IMR-90 (cell line): ENCODE measurements at regions not wholly inside any gene's neighbourhood (a gene's known extent, or its start where the extent isn't known, plus 50 kb on each side); places are given as distances from the start of the nearest gene placed in this dataset.

Experiments used
- ATAC-seq: fragments of 200-7000 bp; cut with Tn5 transposase; 2 replicates; pipeline ENCODE4 v1.9.1; 2020; ENCODE audit warnings: low read depth, mild to moderate bottlenecking, moderate library complexity
- BruUV-seq: library from RNA; stranded (reverse); fragments of 400-500 nt; replicated peaks from 2 replicates; lab custom pipeline; 2021; lab: Mats Ljungman, UMichigan
- CTCF ChIA-PET: fragments of 300-600 bp; formaldehyde crosslinking; extraction: SDS; loops from one replicate; lab custom pipeline; 2021; ENCODE audit warnings: antibody characterized with exemption; lab: Yijun Ruan, JAX
- POLR2A ChIA-PET: fragments of 300-600 bp; sonication (Branson Sonifier 250); formaldehyde crosslinking; loops from one replicate; lab custom pipeline; 2022; ENCODE audit warnings: antibody characterized with exemption; ENCODE audit not compliant: unreplicated experiment; lab: Charles Lee
- DNase-seq: peaks from one replicate; pipeline ENCODE4 v3.0.0; 2013
- H2AFZ ChIP-seq: replicated peaks from 2 replicates; pipeline ENCODE3; 2013; ENCODE audit warnings: low read length, mild to moderate bottlenecking; ENCODE audit not compliant: poor library complexity
- H2AK5ac ChIP-seq: 2 replicates; pipeline ENCODE4 v1.6.1; 2013; ENCODE audit warnings: low read depth, low read length, inconsistent platforms
- H2AK9ac ChIP-seq: replicated peaks from 2 replicates; pipeline ENCODE3; 2013; ENCODE audit warnings: mild to moderate bottlenecking, low read depth, low read length, moderate library complexity; ENCODE audit not compliant: poor library complexity
- H2BK120ac ChIP-seq: 2 replicates; pipeline ENCODE4 v1.6.1; 2013; ENCODE audit warnings: low read depth, low read length, inconsistent platforms
- H2BK15ac ChIP-seq: 3 replicates; pipeline ENCODE4 v1.6.1; 2013; ENCODE audit warnings: low read depth, low read length, inconsistent platforms
- H2BK20ac ChIP-seq: 2 replicates; pipeline ENCODE4 v1.6.1; 2013; ENCODE audit warnings: low read depth, mild to moderate bottlenecking, inconsistent platforms, low read length, moderate library complexity
- H2BK5ac ChIP-seq: 2 replicates; pipeline ENCODE4 v1.6.1; 2013; ENCODE audit warnings: mild to moderate bottlenecking, low read depth, low read length, inconsistent platforms; ENCODE audit not compliant: poor library complexity, severe bottlenecking
- H3K14ac ChIP-seq: replicated peaks from 2 replicates; pipeline ENCODE4 v1.6.1; 2013; ENCODE audit warnings: low read depth, low read length, inconsistent platforms
- H3K18ac ChIP-seq: 2 replicates; pipeline ENCODE4 v1.6.1; 2013; ENCODE audit warnings: low read depth, low read length, control low read depth
- H3K23ac ChIP-seq: 2 replicates; pipeline ENCODE4 v1.6.1; 2013; ENCODE audit warnings: low read depth, low read length, inconsistent platforms
- H3K27ac ChIP-seq: 2 replicates; pipeline ENCODE4 v1.5.1; 2013; ENCODE audit warnings: mild to moderate bottlenecking, control low read depth, low read length; ENCODE audit not compliant: insufficient read depth
- H3K27me3 ChIP-seq: 2 replicates; pipeline ENCODE4 v1.6.1; 2013; ENCODE audit warnings: low read length; ENCODE audit not compliant: control insufficient read depth, insufficient read depth
- H3K36me3 ChIP-seq: 2 replicates; pipeline ENCODE4 v1.6.1; 2013; ENCODE audit warnings: low read length, mixed read lengths; ENCODE audit not compliant: control insufficient read depth, insufficient read depth
- H3K4ac ChIP-seq: 2 replicates; pipeline ENCODE4 v1.6.1; 2013; ENCODE audit warnings: low read depth, low read length, inconsistent platforms
- H3K4me1 ChIP-seq: 2 replicates; pipeline ENCODE4 v1.6.1; 2013; ENCODE audit warnings: low read length, mixed read lengths; ENCODE audit not compliant: control insufficient read depth, insufficient read depth
- H3K4me2 ChIP-seq: 2 replicates; pipeline ENCODE4 v1.6.1; 2013; ENCODE audit warnings: low read depth, mild to moderate bottlenecking, control low read depth, low read length, moderate library complexity
- H3K4me3 ChIP-seq: 2 replicates; pipeline ENCODE4 v1.5.1; 2013; ENCODE audit warnings: low read depth, mild to moderate bottlenecking, control low read depth, low read length, moderate library complexity; ENCODE audit not compliant: insufficient read depth
- H3K56ac ChIP-seq: 2 replicates; pipeline ENCODE4 v1.6.1; 2013; ENCODE audit warnings: low read length, inconsistent platforms; ENCODE audit not compliant: insufficient read depth; ENCODE audit errors: extremely low read depth
- H3K79me1 ChIP-seq, 2 experiments: 2 replicates each; pipeline ENCODE4 v1.6.1; 2013; ENCODE audit warnings: low read length in 2 of 2, inconsistent platforms in 1 of 2, low read depth in 1 of 2
- H3K9ac ChIP-seq: 2 replicates; pipeline ENCODE4 v1.6.1; 2013; ENCODE audit warnings: low read depth, low read length, control low read depth
- H3K9me1 ChIP-seq: 2 replicates; pipeline ENCODE4 v1.6.1; 2013; ENCODE audit warnings: low read length, inconsistent platforms; ENCODE audit not compliant: insufficient read depth
- H3K9me3 ChIP-seq: 2 replicates; pipeline ENCODE4 v1.6.1; 2013; ENCODE audit warnings: low read length; ENCODE audit not compliant: control insufficient read depth, insufficient read depth
- H4K20me1 ChIP-seq: 2 replicates; pipeline ENCODE4 v1.6.1; 2013; ENCODE audit warnings: low read length, inconsistent platforms; ENCODE audit not compliant: insufficient read depth
- H4K5ac ChIP-seq: 2 replicates; pipeline ENCODE4 v1.6.1; 2013; ENCODE audit warnings: mild to moderate bottlenecking, low read depth, low read length, control low read depth
- H4K8ac ChIP-seq, 2 experiments: 2 replicates each; pipeline ENCODE4 v1.6.1; 2013; ENCODE audit warnings: low read depth in 2 of 2, low read length in 2 of 2, control low read depth in 1 of 2, inconsistent platforms in 1 of 2
- H4K91ac ChIP-seq: 2 replicates; pipeline ENCODE4 v1.6.1; 2013; ENCODE audit warnings: low read depth, low read length, inconsistent platforms; ENCODE audit not compliant: insufficient read depth
- BHLHE40 ChIP-seq: fragments of 150-350 bp; IDR thresholded peaks from 2 replicates; pipeline ENCODE4 v1.6.1; 2016; ENCODE audit warnings: mild to moderate bottlenecking, low read depth, low read length
- CEBPB ChIP-seq: IDR thresholded peaks from 2 replicates; pipeline ENCODE4 v1.6.1; 2012; ENCODE audit warnings: low read depth, low read length, improper control_type of control experiment
- CHD1 ChIP-seq: IDR thresholded peaks from 2 replicates; pipeline ENCODE4 v1.6.1; 2012; ENCODE audit warnings: low read depth, low read length, improper control_type of control experiment
- FOS ChIP-seq: fragments of 150-350 bp; IDR thresholded peaks from 2 replicates; pipeline ENCODE4 v1.6.1; 2016; ENCODE audit warnings: low read depth, low read length
- MAFK ChIP-seq: IDR thresholded peaks from 2 replicates; pipeline ENCODE4 v1.6.1; 2012; ENCODE audit warnings: low read depth, low read length, improper control_type of control experiment
- MAZ ChIP-seq: IDR thresholded peaks from 2 replicates; pipeline ENCODE4 v1.6.1; 2012; ENCODE audit warnings: low read depth, mild to moderate bottlenecking, low read length, improper control_type of control experiment, moderate library complexity, borderline replicate concordance
- MXI1 ChIP-seq: IDR thresholded peaks from 2 replicates; pipeline ENCODE4 v1.6.1; 2012; ENCODE audit warnings: low read depth, mild to moderate bottlenecking, low read length, moderate library complexity, borderline replicate concordance
- NFE2L2 ChIP-seq: fragments of 150-350 bp; IDR thresholded peaks from 2 replicates; pipeline ENCODE4 v1.6.1; 2016; ENCODE audit warnings: low read depth, mild to moderate bottlenecking, low read length
- POLR2A ChIP-seq: IDR thresholded peaks from 2 replicates; pipeline ENCODE4 v1.6.1; 2012; ENCODE audit warnings: mild to moderate bottlenecking, low read depth, low read length
- RAD21 ChIP-seq: IDR thresholded peaks from 2 replicates; pipeline ENCODE4 v1.6.1; 2012; ENCODE audit warnings: low read length, improper control_type of control experiment
- RCOR1 ChIP-seq: IDR thresholded peaks from 2 replicates; pipeline ENCODE4 v1.6.1; 2012; ENCODE audit warnings: mild to moderate bottlenecking, low read length, improper control_type of control experiment; ENCODE audit not compliant: insufficient replicate concordance
- RFX5 ChIP-seq: IDR thresholded peaks from 2 replicates; pipeline ENCODE4 v1.8.0; 2012; ENCODE audit warnings: low read depth, mild to moderate bottlenecking, low read length, moderate library complexity
- SMC3 ChIP-seq: fragments of 150-350 bp; IDR thresholded peaks from 2 replicates; pipeline ENCODE4 v1.6.1; 2016; ENCODE audit warnings: low read depth, mild to moderate bottlenecking, antibody characterized with exemption, low read length, moderate library complexity
- USF2 ChIP-seq: fragments of 150-350 bp; IDR thresholded peaks from 2 replicates; pipeline ENCODE4 v1.6.1; 2017; ENCODE audit warnings: mild to moderate bottlenecking, antibody characterized with exemption, low read length, low read depth
- WGBS, 2 experiments: methylation state at CpG; one replicate each; pipeline versions ENCODE4 v1.1.5 to v1.1.7; 2013; ENCODE audit warnings: missing lambda C conversion rate in 2 of 2; ENCODE audit not compliant: insufficient read length in 1 of 2; ENCODE audit errors: extremely low coverage in 2 of 2; 5-methylcytosine and 5-hydroxymethylcytosine counted together
- dilution Hi-C: fragments of 300-500 bp; cut with HindIII; formaldehyde crosslinking; loops from one replicate; pipeline ENCODE4 v1.14.3; 2018; ENCODE audit warnings: low sequenced_read_pairs; ENCODE audit not compliant: unreplicated experiment
- in situ Hi-C: fragments of 300-500 bp; cut with MboI; formaldehyde crosslinking; loops from 3 replicates; pipeline ENCODE4 v1.14.3; 2019; ENCODE audit warnings: low sequenced_read_pairs, inconsistent platforms, mixed read lengths
- intact Hi-C: fragments of 100-400 bp; cut with micrococcal nuclease; formaldehyde crosslinking; loops from 2 replicates; pipeline ENCODE4 v1.10.0; 2022
- TF ChIP-seq, protein P1 (sequence below): fragments of 150-350 bp; IDR thresholded peaks from 2 replicates; pipeline ENCODE4 v1.6.1; 2016; ENCODE audit warnings: low read depth, mild to moderate bottlenecking, low read length, moderate library complexity, borderline replicate concordance
- TF ChIP-seq, protein P2 (sequence below): conservative IDR thresholded peaks from 2 replicates; pipeline ENCODE4 v1.5.1; 2012; ENCODE audit warnings: mild to moderate bottlenecking, low read depth, low read length, improper control_type of control experiment

DNA sequence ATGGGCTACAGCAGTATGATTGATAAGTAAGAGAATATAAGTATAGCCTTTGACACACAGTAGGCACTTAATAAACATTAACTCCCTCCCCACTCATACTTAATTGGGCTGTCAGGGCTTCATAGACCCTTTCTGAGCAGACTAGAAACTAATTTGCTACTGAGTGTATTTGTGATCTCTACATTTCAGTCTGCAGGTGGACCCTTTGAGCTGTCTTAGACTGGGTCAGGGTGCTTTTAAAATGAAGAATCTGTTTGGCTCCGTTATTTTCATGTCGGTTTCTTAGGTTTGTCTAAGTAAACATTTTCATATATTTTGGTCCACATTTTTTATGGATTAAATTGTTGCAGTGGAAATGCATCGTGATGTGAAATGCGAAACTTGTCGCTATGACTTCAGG lies 50.3 kb upstream of the SELENOK start:
- no peak for DNase-seq
- Histone ChIP-seq H3K79me1 (no peaks in the 10 kb centered on the region), H3K23ac (no peak overlapping the region), H3K4me3 (no peak overlapping the region), H3K9me1 (no peaks in the 10 kb centered on the region), H3K4me2 (no peak overlapping the region), H2BK120ac (no peak overlapping the region), H3K27ac (no peak overlapping the region), H3K56ac (no peak overlapping the region), H2AFZ (no peak overlapping the region), H2BK15ac (no peak overlapping the region), H3K4me1 (no peaks in the 10 kb centered on the region), H4K20me1 (no peaks in the 10 kb centered on the region), H4K91ac (no peak overlapping the region), H2AK9ac (no peak overlapping the region), H3K36me3 (no peaks in the 10 kb centered on the region), H2AK5ac (no peak overlapping the region), H2BK5ac (no peak overlapping the region), H3K4ac (no peak overlapping the region), H2BK20ac (no peak overlapping the region), H3K14ac (no peak overlapping the region), H4K5ac (no peak overlapping the region), H4K8ac (no peak overlapping the region), H3K27me3 (no peaks in the 10 kb centered on the region), H3K9me3 (no peaks in the 10 kb centered on the region), H3K9ac (no peak overlapping the region), H3K18ac (no peak overlapping the region)
- TF ChIP-seq MXI1 = no peak
- no peak for TF ChIP-seq RFX5
- TF ChIP-seq MAZ = no peak
- TF ChIP-seq USF2 = no peak
- no peak for TF ChIP-seq CEBPB
- TF ChIP-seq FOS = no peak
- no peak for TF ChIP-seq NFE2L2
- no peak for TF ChIP-seq SMC3
- TF ChIP-seq MAFK = no peak
- TF ChIP-seq, protein P1, sequence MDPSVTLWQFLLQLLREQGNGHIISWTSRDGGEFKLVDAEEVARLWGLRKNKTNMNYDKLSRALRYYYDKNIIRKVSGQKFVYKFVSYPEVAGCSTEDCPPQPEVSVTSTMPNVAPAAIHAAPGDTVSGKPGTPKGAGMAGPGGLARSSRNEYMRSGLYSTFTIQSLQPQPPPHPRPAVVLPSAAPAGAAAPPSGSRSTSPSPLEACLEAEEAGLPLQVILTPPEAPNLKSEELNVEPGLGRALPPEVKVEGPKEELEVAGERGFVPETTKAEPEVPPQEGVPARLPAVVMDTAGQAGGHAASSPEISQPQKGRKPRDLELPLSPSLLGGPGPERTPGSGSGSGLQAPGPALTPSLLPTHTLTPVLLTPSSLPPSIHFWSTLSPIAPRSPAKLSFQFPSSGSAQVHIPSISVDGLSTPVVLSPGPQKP = no peak
- TF ChIP-seq BHLHE40 = no peak
- TF ChIP-seq RAD21 = no peak
- TF ChIP-seq RCOR1 = no peak
- no peak for TF ChIP-seq CHD1
- TF ChIP-seq, protein P2, sequence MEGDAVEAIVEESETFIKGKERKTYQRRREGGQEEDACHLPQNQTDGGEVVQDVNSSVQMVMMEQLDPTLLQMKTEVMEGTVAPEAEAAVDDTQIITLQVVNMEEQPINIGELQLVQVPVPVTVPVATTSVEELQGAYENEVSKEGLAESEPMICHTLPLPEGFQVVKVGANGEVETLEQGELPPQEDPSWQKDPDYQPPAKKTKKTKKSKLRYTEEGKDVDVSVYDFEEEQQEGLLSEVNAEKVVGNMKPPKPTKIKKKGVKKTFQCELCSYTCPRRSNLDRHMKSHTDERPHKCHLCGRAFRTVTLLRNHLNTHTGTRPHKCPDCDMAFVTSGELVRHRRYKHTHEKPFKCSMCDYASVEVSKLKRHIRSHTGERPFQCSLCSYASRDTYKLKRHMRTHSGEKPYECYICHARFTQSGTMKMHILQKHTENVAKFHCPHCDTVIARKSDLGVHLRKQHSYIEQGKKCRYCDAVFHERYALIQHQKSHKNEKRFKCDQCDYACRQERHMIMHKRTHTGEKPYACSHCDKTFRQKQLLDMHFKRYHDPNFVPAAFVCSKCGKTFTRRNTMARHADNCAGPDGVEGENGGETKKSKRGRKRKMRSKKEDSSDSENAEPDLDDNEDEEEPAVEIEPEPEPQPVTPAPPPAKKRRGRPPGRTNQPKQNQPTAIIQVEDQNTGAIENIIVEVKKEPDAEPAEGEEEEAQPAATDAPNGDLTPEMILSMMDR = no peak
- no peak for TF ChIP-seq POLR2A
- WGBS, 2 experiments = no CpG with 5 or more reads among the region's 5 CpGs
- CTCF ChIA-PET = no interaction called here
- dilution Hi-C loops = no loop called here
- intact Hi-C loops = no loop called here
- POLR2A ChIA-PET = no interaction called here
- BruUV-seq = no TSS peak
- ATAC-seq = no peak
- in situ Hi-C loops = no loop called here
